HG03354 (cell line): ENCODE measurements at regions not wholly inside any gene's neighbourhood (a gene's known extent, or its start where the extent isn't known, plus 50 kb on each side); places are given as distances from the start of the nearest gene placed in this dataset.
"Not testable (repeated sequence)": the region's sequence is repeated elsewhere in the genome, so short reads cannot be mapped to it uniquely, and the experiment has no call there.

Experiments
- ATAC-seq: cut with Tn5 transposase; IDR thresholded peaks from one replicate; pipeline ENCODE4 v1.9.1; 2021; ENCODE audit warnings: mild to moderate bottlenecking; ENCODE audit not compliant: unreplicated experiment, poor library complexity, severe bottlenecking

- no peak for ATAC-seq
Measured at GRCh38 chr6:128740951-128741350, 142.0 kb upstream of the LAMA2 start.

DNA sequence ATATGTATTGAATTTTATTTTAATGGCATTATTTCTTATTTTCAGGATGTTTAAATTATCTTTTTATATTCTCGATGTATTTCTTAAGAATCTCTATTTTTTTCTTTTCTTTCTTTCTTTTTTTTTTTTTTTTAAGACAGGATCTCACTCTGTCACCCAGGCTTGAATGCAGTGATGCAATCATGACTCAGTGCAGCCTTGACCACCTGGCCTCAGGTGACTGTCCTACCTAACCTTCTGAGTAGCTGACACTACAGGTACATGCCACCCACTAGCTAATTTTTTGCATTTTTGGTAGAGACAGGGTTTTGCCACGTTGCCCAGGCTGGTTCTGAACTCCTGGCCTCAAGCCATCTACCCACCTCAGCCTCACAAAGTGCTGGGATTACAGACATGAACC is 143.8 kb upstream of the LAMA2 start:
- no peak for ATAC-seq

DNA sequence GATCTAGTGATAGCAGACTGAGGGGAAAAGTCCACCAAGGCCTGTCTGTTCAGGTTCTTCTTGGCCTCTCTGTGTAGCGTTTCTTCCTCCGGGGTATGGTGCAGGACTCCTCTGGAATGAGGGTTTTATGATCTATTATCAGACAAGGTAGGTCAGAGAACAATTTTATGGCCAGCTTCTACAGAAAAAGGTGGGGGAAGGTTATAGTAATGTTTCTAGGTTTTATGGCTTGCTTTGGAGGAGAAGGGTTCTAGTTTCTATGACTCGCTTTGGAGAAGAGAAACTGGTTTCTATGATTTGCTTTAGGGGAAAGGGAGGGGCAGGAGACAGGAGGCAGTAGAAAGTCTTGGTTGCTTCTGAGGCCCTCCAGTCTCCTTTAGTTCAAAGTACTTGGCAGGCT is 144.8 kb upstream of the LAMA2 start:
- peak; percentile 68 for ATAC-seq

DNA sequence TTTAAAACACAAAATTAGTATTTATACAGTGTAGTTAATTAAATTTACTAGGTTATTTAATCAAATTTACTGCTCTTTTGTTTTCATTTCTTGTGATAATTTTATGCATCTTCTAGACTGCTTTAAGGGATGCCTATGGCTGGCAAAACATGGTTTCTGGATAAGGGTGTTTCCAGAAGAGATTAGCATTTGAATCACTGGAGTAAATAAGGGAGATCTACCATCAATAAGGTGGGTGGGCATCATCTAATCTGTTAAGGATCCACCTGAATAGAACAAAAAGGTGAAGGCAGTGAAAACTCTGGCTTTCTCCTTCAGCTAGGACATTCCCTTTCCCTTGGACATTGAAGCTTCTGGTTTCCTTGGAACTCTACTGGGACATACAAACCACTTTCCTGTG is 146.2 kb upstream of the LAMA2 start:
- ATAC-seq, result no peak

- peak; percentile 79 for ATAC-seq
Measured at GRCh38 chr6:128731249-128732165, 151.4 kb upstream of the LAMA2 start.

DNA sequence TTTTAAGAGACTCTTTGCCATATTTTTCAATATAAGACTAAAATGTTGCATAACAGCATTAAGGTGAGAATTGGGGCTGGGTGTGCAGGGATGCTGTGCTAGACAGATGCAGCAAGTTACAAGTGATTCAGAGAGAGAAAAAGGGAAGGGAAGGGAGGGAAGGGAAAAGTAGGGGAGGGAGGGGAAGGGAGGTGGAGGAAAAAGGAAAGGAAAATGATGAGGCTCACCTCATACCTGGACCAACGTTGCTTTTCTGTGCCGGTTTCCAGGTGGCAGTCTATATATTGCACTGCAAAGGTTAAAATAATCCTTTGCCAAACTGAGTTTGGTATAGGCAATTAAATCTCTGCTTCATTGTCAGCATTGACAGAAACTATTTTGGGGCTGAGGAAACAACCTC is 155.4 kb upstream of the LAMA2 start:
- no peak for ATAC-seq

DNA sequence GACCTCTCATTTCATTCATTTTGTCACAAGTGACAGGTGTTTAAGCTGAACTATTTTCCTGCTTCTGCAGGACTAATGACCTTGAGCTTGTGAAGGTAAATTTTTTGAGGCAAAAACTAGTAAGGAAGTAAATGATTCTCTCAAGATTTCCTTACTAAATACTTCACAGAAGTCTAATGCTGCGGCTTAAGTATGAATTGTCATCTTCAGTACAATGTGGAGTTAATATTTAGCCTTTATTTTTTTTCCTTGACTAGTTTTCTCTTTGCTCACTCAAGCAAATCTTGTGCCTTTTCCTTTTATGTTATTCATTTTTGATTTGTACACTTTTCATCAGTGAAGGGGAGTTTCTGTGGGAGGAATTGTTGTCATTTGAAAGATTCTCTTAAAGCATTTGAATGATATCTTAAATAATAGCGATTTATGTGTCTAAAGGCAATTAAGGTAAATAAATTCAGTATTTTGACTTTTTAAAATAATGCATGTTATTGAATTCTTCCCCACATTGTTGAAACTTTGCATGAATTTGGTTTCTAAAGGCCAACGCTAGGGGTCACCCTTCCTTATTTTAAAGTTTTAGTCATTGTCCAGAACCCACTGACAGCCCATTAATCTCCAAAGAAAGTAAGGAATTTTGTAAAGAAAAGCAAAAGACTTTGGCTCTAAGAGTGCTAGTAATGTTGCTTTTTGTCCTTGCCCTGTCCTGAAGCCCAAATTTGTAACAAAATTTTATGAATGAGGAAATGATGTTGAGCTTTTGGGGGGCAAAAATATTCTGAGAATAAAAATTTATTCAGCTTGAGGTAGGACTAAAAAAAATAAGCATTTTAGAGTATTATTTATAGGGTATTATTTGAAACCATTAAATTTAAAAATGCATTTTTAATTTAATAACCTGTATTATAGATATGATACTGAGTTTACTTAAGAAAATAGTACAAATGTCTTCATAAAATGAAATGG is 157.4 kb upstream of the LAMA2 start:
- peak; percentile 59 for ATAC-seq

DNA sequence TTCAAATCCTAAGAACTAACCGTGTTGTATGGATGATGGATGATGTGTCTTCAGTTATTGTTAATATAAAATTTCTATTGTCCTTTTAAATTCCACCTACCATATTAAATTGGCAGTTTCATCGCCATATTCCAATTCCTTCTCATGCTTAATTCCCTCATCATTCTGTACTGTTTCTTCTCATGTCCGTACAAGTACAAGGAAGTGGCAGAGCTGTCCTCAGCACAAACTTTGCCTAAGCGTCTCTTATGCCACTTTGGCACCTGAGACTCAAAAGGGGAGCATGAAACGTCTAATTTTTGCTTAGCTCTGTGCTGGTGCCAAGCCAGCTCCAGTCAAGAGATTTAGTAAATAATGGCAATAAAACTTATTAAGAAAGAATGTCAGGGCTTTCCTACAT is 158.2 kb upstream of the LAMA2 start:
- ATAC-seq, result no peak

DNA sequence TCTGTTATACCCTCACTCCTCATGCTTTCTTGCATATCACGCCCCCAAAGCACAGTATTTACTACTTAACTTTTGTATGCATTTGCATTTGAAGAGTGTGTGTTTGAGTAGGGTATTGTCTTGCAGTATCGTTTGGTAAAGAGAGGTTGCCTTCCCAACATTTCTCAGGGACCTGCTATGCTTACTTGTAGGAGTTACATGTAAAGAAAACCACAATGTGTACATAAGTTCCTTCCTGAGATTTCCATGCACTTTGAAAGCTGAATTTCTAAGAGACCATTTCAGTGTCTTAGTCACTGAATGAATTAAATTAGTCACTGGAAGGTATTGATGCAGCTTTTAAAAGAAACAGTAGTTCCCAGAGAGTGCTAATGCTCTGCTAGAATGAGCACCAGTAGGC is 159.3 kb upstream of the LAMA2 start:
- ATAC-seq, result no peak

GRCh38 chr6:128720891-128721290 is 162.0 kb upstream of the LAMA2 start:
- no peak for ATAC-seq

GRCh38 chr6:128719786-128720185 is 163.2 kb upstream of the LAMA2 start:
- ATAC-seq, result no peak

GRCh38 chr6:128713461-128713860 is 169.5 kb upstream of the LAMA2 start:
- ATAC-seq, result no peak

GRCh38 chr6:128712898-128713297 is 170.0 kb upstream of the LAMA2 start:
- no peak for ATAC-seq

GRCh38 chr6:128711149-128711548 is 171.8 kb upstream of the LAMA2 start:
- ATAC-seq, result no peak

- ATAC-seq, result no peak
Measured at GRCh38 chr6:128710315-128710714, 172.6 kb upstream of the LAMA2 start.

DNA sequence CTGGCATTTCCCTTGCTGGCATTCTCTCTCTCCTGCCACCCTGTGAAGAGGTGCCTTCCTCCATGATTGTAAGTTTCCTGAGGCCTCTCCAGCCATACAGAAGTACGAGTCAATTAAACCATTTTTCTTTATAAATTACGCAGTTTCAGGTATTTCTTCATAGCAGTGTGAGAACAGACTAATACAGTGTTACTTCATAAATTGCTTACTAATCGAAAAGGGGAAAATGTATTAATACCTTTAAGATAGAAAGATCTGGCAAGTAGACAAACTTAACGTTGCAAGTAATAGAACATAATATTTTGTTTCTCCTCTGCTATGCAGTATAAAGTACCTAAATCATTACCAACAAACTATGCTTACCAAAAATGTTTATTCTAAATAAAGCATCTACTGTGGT is 178.3 kb upstream of the LAMA2 start:
- ATAC-seq, result no peak

- ATAC-seq, result not testable (repeated sequence)
Measured at GRCh38 chr6:128703794-128704193, 179.1 kb upstream of the LAMA2 start.

DNA sequence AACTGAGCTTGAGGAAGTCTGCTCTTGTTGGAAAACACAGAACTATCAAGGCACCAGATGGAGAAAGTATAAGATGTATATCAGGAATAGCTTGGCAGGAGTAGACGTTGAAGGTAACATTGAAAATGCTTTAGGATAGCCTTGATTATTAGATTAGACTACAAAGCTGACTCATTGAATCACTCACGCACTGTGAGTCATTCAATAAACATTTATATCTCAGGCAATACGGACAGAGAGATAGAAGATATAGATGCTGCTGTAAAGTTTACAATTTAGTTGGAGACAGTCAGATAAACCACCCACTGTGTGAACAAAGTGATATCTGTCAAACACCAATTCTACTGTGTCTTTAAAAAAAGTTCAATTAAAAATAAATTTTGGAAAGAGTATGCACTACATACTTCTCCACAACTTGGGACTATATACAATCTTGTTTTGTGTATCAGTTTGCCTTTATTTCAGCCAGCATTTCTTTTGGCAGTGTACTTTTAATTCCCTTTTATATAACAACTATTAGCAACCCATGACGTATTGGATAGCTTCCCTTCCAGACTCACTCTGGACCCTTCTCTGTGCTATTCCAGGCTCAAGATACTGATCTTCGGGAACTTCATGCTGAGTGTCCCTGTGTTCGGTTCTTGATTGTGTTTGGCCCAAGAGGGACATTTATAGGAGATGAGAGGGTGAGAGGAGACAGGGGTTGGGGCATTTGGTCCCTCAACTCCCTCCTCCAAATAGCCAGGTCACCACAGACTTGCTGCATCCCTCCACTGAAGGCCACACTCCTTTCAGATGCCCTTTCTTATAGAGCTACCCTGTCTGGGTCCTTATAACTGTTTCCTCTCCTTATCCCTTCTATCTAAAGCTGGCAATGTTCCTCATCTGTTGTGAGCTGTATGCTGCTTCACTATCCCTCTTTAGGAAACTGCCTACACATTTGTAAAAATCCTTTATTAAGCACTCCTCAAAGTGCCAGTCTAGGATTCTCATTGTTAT is 176.6 kb upstream of the PTPRK start:
- ATAC-seq, result no peak

GRCh38 chr6:128694303-128695009 is 174.1 kb upstream of the PTPRK start:
- peak; percentile 99 for ATAC-seq
